Osteocyte (in vitro differentiated cells): ENCODE measurements at regions not wholly inside any gene's neighbourhood (a gene's known extent, or its start where the extent isn't known, plus 50 kb on each side); places are given as distances from the start of the nearest gene placed in this dataset.

ENCODE experiments used
- DNase-seq: peaks from one replicate; pipeline ENCODE4 v3.0.0; 2021; ENCODE audit warnings: mixed read lengths; ENCODE audit not compliant: unreplicated experiment; ENCODE audit errors: extremely low spot score
- H3K27ac Mint-ChIP-seq: one replicate; pipeline ENCODE4 v1.8.0; 2021; ENCODE audit warnings: mild to moderate bottlenecking, mixed read lengths; ENCODE audit not compliant: unreplicated experiment
- H3K27me3 Mint-ChIP-seq: one replicate; pipeline ENCODE4 v1.8.0; 2021; ENCODE audit warnings: mixed read lengths; ENCODE audit not compliant: unreplicated experiment
- H3K36me3 Mint-ChIP-seq: one replicate; pipeline ENCODE4 v1.8.0; 2021; ENCODE audit warnings: mixed read lengths; ENCODE audit not compliant: unreplicated experiment
- H3K4me1 Mint-ChIP-seq: one replicate; pipeline ENCODE4 v1.8.0; 2021; ENCODE audit warnings: mixed read lengths; ENCODE audit not compliant: unreplicated experiment
- H3K4me3 Mint-ChIP-seq: one replicate; pipeline ENCODE4 v1.8.0; 2021; ENCODE audit warnings: mild to moderate bottlenecking, moderate library complexity, mixed read lengths; ENCODE audit not compliant: unreplicated experiment
- H3K9me3 Mint-ChIP-seq: one replicate; pipeline ENCODE4 v1.8.0; 2021; ENCODE audit warnings: mixed read lengths; ENCODE audit not compliant: unreplicated experiment
- TF ChIP-seq, protein P1 (sequence below): fragments of 200-600 bp; sonication (generic); IDR thresholded peaks from 2 replicates; pipeline ENCODE4 v1.5.0; 2021; ENCODE audit warnings: antibody characterized with exemption, mild to moderate bottlenecking, moderate library complexity

DNA sequence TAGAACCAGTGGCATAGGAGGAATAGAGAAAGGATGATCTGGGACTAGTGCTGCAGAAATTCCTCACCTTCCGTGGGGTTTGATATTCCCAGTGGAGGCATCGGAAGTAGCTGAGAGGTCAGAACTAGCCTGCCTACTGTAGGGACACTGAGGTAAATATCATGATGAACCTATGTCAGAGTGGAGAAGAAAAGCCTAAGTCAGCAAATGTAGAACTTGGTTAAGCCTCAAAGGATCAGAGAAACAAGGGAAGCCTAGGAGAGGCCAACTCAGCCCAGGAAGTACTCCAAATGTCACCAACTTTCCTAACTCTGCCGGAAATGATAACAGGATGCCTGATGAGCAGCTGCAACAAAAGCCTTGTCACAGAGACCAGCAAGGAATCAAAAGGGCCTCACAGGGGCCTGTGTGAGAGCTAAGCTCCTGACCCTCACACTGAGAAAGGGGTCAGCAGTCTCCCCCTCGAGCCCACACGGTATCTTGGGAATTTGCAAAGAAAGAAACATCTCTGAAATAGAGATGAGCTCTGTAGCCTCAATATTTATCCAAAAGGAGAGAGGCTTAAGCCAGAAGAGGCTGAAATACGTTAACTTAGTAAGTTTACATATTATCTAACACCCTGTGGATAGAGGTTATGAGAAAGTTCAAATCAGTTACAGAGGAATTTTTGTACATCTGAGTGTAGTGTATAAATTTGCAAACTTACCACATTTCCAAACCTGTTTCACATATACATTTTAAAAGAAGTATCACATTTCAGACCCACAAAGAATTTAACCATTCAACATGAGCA is 1064.3 kb downstream of the DIAPH3 start:
- peaks cover 41% of the 10 kb centered on the region for H3K4me1 Mint-ChIP-seq
- H3K27ac Mint-ChIP-seq: peak overlapping the region; percentile 78
- no peaks in the 10 kb centered on the region for H3K9me3 Mint-ChIP-seq
- no peaks in the 10 kb centered on the region for H3K36me3 Mint-ChIP-seq
- no peak for DNase-seq
- no peak overlapping the region for H3K4me3 Mint-ChIP-seq
- H3K27me3 Mint-ChIP-seq: no peaks in the 10 kb centered on the region
- TF ChIP-seq, protein P1, sequence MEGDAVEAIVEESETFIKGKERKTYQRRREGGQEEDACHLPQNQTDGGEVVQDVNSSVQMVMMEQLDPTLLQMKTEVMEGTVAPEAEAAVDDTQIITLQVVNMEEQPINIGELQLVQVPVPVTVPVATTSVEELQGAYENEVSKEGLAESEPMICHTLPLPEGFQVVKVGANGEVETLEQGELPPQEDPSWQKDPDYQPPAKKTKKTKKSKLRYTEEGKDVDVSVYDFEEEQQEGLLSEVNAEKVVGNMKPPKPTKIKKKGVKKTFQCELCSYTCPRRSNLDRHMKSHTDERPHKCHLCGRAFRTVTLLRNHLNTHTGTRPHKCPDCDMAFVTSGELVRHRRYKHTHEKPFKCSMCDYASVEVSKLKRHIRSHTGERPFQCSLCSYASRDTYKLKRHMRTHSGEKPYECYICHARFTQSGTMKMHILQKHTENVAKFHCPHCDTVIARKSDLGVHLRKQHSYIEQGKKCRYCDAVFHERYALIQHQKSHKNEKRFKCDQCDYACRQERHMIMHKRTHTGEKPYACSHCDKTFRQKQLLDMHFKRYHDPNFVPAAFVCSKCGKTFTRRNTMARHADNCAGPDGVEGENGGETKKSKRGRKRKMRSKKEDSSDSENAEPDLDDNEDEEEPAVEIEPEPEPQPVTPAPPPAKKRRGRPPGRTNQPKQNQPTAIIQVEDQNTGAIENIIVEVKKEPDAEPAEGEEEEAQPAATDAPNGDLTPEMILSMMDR: no peak

- no peaks in the 10 kb centered on the region for H3K36me3 Mint-ChIP-seq
- H3K9me3 Mint-ChIP-seq: peaks cover 6% of the 10 kb centered on the region
- H3K27ac Mint-ChIP-seq: peak overlapping the region; percentile 13
- TF ChIP-seq, protein P1: no peak
- no peak for DNase-seq
- H3K4me3 Mint-ChIP-seq: no peak overlapping the region
- H3K4me1 Mint-ChIP-seq: peaks cover 41% of the 10 kb centered on the region
- H3K27me3 Mint-ChIP-seq: no peaks in the 10 kb centered on the region
Measured at GRCh38 chr13:59103004-59103768, 1060.5 kb downstream of the DIAPH3 start.

GRCh38 chr13:59111751-59112171 is 1052.0 kb downstream of the DIAPH3 start:
- peaks cover 36% of the 10 kb centered on the region for H3K4me1 Mint-ChIP-seq
- peak overlapping the region; percentile 47 for H3K4me3 Mint-ChIP-seq
- H3K27me3 Mint-ChIP-seq: no peaks in the 10 kb centered on the region
- TF ChIP-seq, protein P1: no peak
- DNase-seq: no peak
- H3K27ac Mint-ChIP-seq: peak overlapping the region; percentile 91
- H3K9me3 Mint-ChIP-seq: peaks cover 5% of the 10 kb centered on the region
- H3K36me3 Mint-ChIP-seq: no peaks in the 10 kb centered on the region

- no peaks in the 10 kb centered on the region for H3K27me3 Mint-ChIP-seq
- H3K4me3 Mint-ChIP-seq: peak overlapping the region; percentile 32
- no peaks in the 10 kb centered on the region for H3K36me3 Mint-ChIP-seq
- peak overlapping the region; percentile 91 for H3K27ac Mint-ChIP-seq
- TF ChIP-seq, protein P1: no peak
- H3K9me3 Mint-ChIP-seq: no peaks in the 10 kb centered on the region
- DNase-seq: no peak
- H3K4me1 Mint-ChIP-seq: peaks cover 36% of the 10 kb centered on the region
Measured at GRCh38 chr13:59112221-59112718, 1051.5 kb downstream of the DIAPH3 start.

- no peak overlapping the region for H3K4me3 Mint-ChIP-seq
- no peaks in the 10 kb centered on the region for H3K27me3 Mint-ChIP-seq
- H3K27ac Mint-ChIP-seq: no peak overlapping the region
- no peak for DNase-seq
- TF ChIP-seq, protein P1: no peak
- H3K36me3 Mint-ChIP-seq: no peaks in the 10 kb centered on the region
- H3K9me3 Mint-ChIP-seq: no peaks in the 10 kb centered on the region
- H3K4me1 Mint-ChIP-seq: peaks cover 5% of the 10 kb centered on the region
Measured at GRCh38 chr13:59119475-59119874, 1044.3 kb downstream of the DIAPH3 start.
